ENCODE measurements at regions not wholly inside any gene's neighbourhood (a gene's known extent, or its start where the extent isn't known, plus 50 kb on each side); places are given as distances from the start of the nearest gene placed in this dataset.
"Not testable (repeated sequence)": the region's sequence is repeated elsewhere in the genome, so short reads cannot be mapped to it uniquely, and the experiment has no call there.

GRCh38 chr6:78589436-78589835 is 277.9 kb upstream of the IRAK1BP1 start:
- DNase-seq (ENCODE audit: low read depth): no peak

GRCh38 chr6:78593898-78594667 is 273.3 kb upstream of the IRAK1BP1 start:
- no peak for DNase-seq (ENCODE audit: low read depth)

- no peak for DNase-seq (ENCODE audit: low read depth)
Measured at GRCh38 chr6:78594668-78595066, 272.7 kb upstream of the IRAK1BP1 start.

- no peak for DNase-seq (ENCODE audit: low read depth)
Measured at GRCh38 chr6:78597966-78598365, 269.4 kb upstream of the IRAK1BP1 start.

GRCh38 chr6:78598966-78599365 is 268.4 kb upstream of the IRAK1BP1 start:
- peak; percentile 97 for DNase-seq (ENCODE audit: low read depth)

DNA sequence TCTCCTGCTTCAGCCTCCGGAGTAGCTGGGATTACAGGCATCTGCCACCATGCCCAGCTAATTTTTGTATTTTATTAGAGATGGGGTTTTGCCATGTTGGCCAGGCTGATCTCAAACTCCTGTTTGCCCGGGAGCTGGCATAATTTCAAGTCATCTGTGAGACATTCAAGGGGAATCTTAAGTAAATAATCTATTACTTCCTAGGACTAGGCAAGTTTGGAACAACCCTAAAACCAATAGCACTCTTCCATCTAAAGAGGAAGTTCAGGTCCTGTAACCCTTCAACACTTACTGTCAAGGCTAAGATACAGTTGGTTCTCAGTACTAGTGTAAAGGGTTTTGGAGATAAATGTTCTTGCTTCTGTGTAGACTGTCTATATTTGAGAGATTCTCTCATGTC is 267.8 kb upstream of the IRAK1BP1 start:
- DNase-seq (ENCODE audit: low read depth): no peak

GRCh38 chr6:78605909-78606446 is 261.4 kb upstream of the IRAK1BP1 start:
- DNase-seq (ENCODE audit: low read depth): peak; percentile 71

DNA sequence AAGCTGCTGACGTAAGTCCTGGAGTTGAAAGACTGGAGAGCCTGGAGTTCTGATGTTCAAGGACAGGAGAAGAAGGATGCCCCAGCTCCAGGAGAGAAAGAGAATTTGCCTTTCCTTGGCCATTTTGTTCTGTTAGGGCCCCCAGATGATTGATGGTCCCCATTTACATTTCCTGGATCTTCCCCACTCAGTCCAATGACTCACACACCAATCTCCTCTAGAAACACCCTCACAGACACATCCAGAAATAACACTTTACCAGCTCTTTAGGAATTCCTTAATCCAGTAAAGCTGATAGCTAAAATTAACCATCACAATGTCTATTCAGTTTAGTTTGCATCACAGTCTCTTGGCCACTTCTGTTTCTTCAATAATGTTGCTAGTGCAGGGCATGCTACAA is 260.2 kb upstream of the IRAK1BP1 start:
- DNase-seq (ENCODE audit: low read depth): no peak

GRCh38 chr6:78611102-78611620 is 256.2 kb upstream of the IRAK1BP1 start:
- DNase-seq (ENCODE audit: low read depth): no peak

DNA sequence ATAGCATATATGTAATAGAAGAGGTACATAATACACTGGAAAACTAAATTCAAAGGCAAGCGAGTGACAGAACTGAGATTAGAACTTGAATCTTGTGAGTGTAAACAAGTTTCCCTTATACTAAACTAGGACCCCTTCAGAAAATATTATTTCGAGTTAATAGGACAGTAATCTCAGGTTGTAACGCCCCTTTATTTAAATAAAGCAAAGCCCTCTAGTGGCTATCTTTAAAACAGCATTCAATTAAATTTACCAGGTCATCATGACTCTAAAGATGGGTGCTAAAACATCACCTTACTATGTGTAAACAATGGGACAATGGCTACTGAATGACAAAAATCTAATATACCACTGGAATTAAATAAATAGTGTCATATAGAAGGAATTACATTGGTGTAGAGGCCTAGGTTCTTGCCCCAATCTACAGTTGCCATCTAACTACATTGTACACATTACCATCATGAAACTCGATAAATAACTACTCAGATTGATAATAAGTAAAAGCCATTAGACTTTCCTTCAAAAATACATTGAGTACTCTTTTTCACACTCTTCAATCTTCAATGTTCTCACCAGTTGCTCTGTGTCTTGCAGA is 255.4 kb upstream of the IRAK1BP1 start:
- DNase-seq (ENCODE audit: low read depth): no peak

DNA sequence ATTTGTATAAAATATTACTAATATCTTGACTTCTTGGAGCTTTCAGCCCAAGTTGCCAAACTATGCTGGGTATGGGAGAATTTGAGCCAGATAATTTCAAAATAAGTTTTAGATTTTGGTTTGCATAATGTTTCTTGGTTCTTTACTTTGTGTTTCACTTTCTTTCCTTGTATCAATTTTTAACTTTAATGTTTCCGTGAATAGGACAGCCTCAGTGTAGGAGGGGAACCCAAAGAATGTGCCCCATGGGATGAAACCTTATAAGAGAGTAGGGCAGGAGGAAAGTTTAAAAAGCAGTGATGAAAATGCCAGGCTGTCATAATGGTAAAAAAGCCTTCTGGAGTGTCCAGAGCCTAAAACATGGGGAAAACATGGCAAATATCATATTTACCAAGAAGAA is 252.4 kb upstream of the IRAK1BP1 start:
- no peak for DNase-seq (ENCODE audit: low read depth)

DNA sequence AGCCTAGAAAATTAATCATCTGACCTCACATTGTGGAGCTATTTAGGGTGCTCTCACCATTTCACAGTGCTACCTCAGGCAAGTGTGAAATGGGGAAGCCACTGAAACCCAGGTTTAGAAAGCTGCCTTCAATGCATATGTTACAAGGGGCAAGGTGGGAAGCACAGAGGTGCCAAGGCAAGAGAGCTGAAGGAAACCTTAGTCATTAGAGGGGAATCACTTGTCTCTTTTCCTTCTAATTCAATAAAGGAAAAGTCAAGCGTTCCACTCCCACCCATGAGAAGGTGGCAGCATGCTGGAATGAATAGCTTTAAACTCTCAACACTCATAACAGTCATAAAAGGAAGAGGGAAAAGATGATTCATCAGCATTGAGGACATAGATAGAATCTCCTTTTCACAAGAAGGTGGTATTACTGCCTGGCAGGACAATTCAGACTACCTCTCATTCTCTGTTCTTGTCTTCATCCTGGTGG is 251.9 kb upstream of the IRAK1BP1 start:
- no peak for DNase-seq (ENCODE audit: low read depth)

- DNase-seq (ENCODE audit: low read depth): no peak
Measured at GRCh38 chr6:78618970-78619369, 248.4 kb upstream of the IRAK1BP1 start.

DNA sequence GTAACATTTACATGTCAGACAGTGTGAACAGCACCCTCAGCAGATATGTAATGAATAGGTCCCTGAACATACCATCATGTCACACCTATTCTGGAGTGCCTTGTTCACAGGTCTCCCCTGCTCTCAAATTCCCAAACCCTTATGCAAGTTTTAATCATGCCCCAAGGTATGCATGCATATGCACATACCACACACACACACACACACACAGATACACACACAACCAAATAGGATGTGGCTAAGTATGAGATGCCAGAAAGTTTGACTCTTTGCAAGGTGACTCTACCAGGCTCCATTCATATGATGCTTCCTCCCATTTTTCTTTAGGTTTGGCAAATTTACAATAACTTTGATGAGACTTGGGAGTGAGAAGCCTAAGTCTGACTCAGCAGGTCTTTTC is 243.8 kb upstream of the IRAK1BP1 start:
- DNase-seq (ENCODE audit: low read depth): no peak

DNA sequence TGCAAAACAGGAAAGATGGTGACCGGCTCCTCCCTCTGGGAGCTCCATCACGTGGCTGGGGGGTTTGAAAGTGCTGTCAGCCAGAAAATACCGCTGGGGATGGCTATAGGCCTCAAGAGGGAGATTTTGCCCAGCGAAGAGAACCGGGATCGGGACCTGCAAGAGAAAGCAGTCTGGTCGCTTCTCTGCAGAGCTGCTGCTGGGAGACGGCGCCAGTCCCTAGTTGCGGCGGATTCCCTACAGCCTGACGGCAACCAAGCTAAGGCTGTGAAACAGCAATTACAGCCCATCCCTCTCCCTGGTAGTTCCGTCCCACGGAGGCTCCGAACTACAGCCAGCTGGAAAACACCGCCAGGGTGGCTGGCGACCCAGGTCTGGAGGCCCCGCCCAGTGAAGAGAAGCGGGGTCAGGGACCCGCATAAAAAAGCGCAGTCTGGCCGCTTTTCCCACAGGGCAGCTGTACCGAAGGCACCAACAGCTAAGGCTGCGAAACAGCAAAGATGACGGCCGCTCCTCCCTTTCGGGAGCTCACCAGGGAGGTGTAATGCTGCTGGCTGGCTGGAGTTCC is 238.1 kb upstream of the IRAK1BP1 start:
- DNase-seq (ENCODE audit: low read depth): no peak

GRCh38 chr6:78629836-78630235 is 237.5 kb upstream of the IRAK1BP1 start:
- no peak for DNase-seq (ENCODE audit: low read depth)

GRCh38 chr6:78631976-78632375 is 235.4 kb upstream of the IRAK1BP1 start:
- no peak for DNase-seq (ENCODE audit: low read depth)

DNA sequence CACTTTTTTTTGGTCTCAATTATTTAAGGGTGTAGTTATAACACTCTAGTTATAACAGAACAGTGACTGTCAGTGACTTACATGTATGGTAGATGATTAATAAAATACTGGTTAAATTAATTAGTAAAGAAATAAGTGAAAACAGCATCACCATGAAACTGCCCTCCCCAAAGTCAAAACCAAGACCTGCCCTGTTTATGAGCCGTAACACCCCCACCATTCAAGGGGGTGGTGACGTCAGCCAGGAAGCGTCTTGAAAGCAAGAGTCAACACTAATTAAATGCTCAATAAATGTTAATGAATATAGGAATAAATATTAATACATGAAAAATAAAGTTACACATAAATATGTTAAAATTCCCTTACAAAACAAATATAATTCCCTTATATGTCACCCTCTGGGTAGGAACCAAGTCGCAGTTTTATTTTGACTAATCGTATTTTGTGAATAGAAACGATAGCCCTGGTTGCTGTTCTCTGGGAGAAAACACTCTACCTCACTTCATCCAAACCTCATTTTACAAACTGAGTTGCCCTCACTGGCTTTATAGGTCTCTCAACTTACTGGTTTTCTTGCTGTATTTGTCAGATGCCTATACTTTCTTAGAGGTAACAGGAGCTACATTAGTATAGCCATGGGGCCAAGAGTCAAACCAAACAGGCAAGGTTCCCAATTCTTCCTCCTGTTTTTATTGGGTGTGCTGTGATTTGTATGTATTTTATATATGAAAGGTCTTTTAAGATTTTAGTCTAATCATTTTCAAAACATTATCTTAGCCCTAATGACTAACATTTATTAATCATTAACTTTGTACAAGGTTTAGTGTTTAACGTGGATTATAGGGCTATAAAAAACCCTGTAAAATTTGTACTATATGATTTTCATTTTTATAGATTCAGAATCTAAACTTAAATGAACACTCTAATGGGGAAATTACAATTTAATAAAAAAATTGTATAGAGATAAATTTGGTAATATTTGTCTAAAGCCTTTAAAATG is 227.9 kb upstream of the IRAK1BP1 start:
- DNase-seq (ENCODE audit: low read depth): no peak

DNA sequence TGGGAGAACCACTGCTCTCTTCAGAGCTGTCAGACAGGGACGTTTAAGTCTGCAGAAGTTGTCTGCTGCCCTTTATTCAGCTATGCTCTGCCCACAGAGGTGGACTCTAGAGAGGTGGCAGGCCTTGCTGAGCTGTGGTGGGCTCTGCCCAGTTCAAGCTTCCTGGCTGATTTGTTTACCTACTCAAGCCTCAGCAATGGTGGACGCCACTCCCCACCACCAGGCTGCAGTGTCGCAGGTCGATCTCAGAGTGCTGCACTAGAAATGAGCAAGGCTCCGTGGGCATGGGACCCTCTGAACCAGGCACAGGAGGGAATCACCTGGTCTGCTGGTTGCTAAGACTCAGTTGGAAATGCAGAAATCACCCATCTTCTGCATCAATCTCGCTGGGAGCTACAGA is 223.4 kb upstream of the IRAK1BP1 start:
- not testable (repeated sequence) for DNase-seq (ENCODE audit: low read depth)

- DNase-seq (ENCODE audit: low read depth): not testable (repeated sequence)
Measured at GRCh38 chr6:78646542-78647415, 220.6 kb upstream of the IRAK1BP1 start.

- DNase-seq (ENCODE audit: low read depth): not testable (repeated sequence)
Measured at GRCh38 chr6:78665819-78666218, 201.5 kb upstream of the IRAK1BP1 start.

All from HS-27A (cell line).